ENCODE measurements at regions not wholly inside any gene's neighbourhood (a gene's known extent, or its start where the extent isn't known, plus 50 kb on each side); places are given as distances from the start of the nearest gene placed in this dataset.

DNA sequence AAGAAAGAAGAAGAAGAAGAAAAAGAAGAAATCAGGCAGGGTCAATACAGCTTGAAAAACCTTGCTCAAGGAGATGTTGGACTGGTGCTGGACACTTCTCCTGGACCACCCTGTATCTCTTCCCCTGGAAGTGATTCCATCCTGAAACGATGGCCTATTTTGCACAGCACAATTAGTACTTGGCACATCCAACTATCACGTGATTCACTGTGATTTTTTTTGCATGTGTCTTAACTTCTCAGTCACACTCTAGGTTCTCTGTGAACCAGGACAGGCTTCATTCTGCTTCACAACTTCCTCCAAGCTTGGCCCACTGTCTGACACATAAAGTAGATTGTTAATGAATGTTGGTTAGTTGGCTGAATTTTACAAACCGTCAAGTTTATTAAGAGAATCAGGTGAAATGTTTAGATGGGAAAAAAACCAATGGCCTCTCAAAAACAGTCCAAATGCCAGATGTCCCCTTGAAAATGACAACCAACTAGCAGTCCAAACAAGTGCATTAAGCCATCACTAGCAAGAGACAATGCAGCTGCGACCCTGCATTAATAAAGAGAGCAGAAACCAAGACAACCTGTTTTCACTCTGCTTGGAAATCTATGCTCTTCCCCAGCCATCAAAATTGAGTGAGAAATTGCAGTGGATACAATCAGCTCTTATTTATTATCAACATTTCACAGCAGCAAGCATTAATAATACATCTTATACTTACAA lies 300.0 kb upstream of the CHAC2 start:
- Histone ChIP-seq H3K4me3 (no peak overlapping the region), H3K36me3 (no peaks in the 10 kb centered on the region), H3K4me1 (no peaks in the 10 kb centered on the region), H3K9me3 (no peaks in the 10 kb centered on the region), H3K27ac (no peak overlapping the region), H3K27me3 (no peaks in the 10 kb centered on the region)
- TF ChIP-seq, protein P1, sequence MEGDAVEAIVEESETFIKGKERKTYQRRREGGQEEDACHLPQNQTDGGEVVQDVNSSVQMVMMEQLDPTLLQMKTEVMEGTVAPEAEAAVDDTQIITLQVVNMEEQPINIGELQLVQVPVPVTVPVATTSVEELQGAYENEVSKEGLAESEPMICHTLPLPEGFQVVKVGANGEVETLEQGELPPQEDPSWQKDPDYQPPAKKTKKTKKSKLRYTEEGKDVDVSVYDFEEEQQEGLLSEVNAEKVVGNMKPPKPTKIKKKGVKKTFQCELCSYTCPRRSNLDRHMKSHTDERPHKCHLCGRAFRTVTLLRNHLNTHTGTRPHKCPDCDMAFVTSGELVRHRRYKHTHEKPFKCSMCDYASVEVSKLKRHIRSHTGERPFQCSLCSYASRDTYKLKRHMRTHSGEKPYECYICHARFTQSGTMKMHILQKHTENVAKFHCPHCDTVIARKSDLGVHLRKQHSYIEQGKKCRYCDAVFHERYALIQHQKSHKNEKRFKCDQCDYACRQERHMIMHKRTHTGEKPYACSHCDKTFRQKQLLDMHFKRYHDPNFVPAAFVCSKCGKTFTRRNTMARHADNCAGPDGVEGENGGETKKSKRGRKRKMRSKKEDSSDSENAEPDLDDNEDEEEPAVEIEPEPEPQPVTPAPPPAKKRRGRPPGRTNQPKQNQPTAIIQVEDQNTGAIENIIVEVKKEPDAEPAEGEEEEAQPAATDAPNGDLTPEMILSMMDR (IDR thresholded peaks at IDR 0.05), result no peak
- DNase-seq, result no peak
- intact Hi-C loops (cut with DNase I; ENCODE audit: low total_unique reads), result no loop called here

DNA sequence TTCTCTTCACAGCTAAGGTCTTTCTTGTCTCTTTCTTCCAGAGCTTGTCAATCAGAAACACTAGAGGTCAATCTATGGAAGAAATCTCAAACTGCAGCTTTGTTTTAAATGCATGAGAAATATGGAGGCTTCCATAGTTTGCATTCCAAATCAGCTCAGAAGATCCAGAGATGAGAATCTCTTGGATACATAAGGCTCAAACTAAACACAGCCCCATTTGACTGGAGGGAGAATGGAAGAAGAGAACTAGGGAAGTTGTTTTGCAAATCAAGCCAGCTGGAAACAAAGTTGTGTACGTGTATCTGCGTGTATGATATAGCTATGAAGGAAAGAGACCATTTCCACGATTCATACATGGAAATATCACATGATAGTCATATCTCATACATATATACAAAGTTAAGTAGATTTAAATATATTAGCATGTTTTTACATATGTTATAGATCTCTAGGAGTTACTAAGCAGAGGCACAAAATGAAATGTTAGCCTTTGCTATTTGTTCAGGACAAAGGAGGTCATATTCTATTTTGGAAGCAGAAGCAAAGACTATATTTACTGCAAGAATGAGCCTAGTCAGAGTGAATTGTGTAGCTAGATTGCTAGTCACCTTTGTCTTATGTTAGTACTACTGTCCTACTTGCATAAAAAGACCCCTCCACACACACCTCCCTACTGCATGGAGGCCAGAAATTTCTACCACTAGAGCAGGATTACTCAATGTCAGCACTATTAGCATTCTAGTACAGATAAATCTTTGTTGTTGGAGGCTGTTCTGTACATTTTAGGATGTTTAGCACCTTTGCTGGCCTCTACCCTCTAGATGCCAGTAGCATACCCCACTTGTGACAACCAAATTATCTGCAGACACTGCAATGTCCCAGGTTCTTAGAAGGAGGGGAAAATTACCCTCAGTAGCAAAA lies 303.5 kb upstream of the CHAC2 start:
- H3K4me3 ChIP-seq, result no peak overlapping the region
- TF ChIP-seq, protein P1 (IDR thresholded peaks at IDR 0.05), result no peak
- no peaks in the 10 kb centered on the region for H3K9me3 ChIP-seq
- H3K27ac ChIP-seq, result no peak overlapping the region
- no peaks in the 10 kb centered on the region for H3K27me3 ChIP-seq
- H3K4me1 ChIP-seq, result no peaks in the 10 kb centered on the region
- DNase-seq, result no peak
- intact Hi-C loops (cut with DNase I; ENCODE audit: low total_unique reads), result no loop called here
- no peaks in the 10 kb centered on the region for H3K36me3 ChIP-seq

DNA sequence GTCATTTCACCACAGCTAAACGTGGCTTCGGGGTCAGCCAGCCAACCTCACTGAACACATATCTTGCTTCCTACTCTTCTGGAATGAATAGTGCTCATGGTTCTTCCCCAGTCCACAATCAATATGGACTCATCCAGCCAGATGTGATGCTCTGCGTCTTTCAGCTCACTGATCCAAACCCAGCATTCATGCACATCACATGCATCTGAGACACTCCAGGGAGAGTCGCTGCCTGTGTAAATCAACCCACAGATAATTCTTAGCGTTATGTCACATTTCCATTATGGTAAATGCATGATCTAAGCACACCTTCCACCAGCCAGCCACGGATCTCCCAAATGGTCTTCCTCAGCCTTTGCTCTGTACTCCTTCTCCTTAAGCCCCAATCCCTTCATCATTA lies 306.7 kb upstream of the CHAC2 start:
- Histone ChIP-seq H3K4me3 (no peak overlapping the region), H3K27me3 (no peaks in the 10 kb centered on the region), H3K27ac (no peak overlapping the region), H3K4me1 (no peaks in the 10 kb centered on the region), H3K9me3 (no peaks in the 10 kb centered on the region), H3K36me3 (no peaks in the 10 kb centered on the region)
- intact Hi-C loops (cut with DNase I; ENCODE audit: low total_unique reads), result no loop called here
- no peak for DNase-seq
- TF ChIP-seq, protein P1 (IDR thresholded peaks at IDR 0.05), result no peak

DNA sequence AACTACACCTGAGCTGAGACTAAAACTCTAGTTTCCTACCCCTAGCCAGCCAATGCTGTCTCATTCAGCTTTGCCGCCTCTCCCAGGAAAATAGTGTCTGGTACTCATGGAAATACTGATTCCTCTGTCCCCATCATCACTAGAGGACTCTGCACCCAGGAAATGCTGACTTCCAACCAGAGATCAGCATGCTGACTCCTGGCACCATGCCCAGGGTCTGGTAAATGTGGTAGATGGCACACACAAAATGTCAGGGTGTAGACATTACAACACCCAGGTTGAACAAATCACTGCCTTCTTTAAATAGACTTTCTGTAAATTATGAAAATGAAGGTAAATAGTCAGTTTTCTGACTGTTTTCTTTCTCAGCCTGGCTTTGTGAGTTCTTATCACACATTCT lies 307.3 kb upstream of the CHAC2 start:
- intact Hi-C loops (cut with DNase I; ENCODE audit: low total_unique reads), result no loop called here
- no peak for DNase-seq
- Histone ChIP-seq H3K27ac (no peak overlapping the region), H3K4me3 (no peak overlapping the region), H3K27me3 (no peaks in the 10 kb centered on the region), H3K9me3 (no peaks in the 10 kb centered on the region), H3K36me3 (no peaks in the 10 kb centered on the region), H3K4me1 (no peaks in the 10 kb centered on the region)
- TF ChIP-seq, protein P1 (IDR thresholded peaks at IDR 0.05), result no peak

DNA sequence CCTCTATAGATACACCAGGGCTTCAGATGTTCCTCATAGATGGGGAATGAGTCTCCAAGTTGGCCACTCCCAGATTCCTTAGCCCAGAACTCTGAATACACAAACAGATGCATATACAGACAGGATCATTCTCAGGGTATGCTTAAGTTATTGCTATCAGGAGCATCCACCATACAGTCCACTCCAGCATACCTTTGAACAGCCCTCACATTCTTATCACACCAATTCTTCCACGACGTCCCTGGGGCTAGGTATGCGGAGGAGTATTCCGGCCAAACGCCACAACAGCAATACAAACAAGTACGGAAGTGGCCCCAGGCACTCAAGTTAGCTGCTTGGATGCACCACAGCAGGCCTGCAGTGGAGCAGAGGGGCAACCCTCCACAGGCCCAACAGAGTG lies 312.5 kb upstream of the CHAC2 start:
- no peak overlapping the region for H3K27ac ChIP-seq
- H3K4me3 ChIP-seq, result no peak overlapping the region
- intact Hi-C loops (cut with DNase I; ENCODE audit: low total_unique reads), result no loop called here
- TF ChIP-seq, protein P1 (IDR thresholded peaks at IDR 0.05), result no peak
- no peaks in the 10 kb centered on the region for H3K9me3 ChIP-seq
- H3K4me1 ChIP-seq, result peaks cover 0 to 15% (median 8%) of the 10 kb centered on the region in 4 donors
- H3K36me3 ChIP-seq, result no peaks in the 10 kb centered on the region
- DNase-seq, result no peak
- H3K27me3 ChIP-seq, result no peaks in the 10 kb centered on the region
